ENCODE measurements at regions not wholly inside any gene's neighbourhood (a gene's known extent, or its start where the extent isn't known, plus 50 kb on each side); places are given as distances from the start of the nearest gene placed in this dataset.

DNA sequence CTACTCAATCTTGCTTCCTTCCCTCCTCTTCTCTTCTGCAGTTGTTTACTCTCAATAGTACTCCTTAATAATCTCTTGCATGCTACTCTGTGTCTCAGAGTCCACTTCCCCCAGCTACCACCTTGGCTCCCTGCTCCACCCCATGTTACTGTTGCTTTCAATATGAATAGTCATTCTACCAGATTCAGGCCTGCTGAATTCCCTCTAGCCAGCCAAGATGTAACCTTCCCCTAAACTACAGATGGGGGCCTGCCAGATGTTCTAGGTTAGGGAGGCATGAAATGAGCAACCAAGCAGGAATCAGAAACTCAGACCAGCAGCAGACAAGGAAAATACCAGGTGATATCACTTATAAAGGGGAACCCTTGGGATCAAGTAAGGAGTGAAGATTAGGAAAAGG, 392.1 kb upstream of the DDHD1 start:
- no peak for DNase-seq (ENCODE audit: low spot score)

DNA sequence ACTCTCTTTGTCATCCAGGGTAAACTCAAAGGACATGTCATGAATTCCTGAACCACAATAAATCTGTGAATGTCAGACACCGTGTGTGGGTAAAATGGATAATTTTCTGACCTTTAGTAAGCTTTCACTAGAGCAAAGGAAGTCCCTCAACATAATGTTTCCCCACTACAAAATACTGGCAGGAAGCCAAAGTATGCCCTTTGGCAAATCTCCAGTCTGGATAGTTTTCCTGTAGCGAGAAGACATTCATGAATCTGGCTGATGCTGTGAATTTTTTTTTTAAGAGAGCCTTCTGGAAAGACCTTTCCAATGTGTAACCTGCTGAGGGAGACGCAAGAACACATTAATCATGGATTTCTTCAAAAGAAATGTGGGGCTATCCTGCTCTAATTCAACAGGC, 389.6 kb upstream of the DDHD1 start:
- no peak for DNase-seq (ENCODE audit: low spot score)

DNA sequence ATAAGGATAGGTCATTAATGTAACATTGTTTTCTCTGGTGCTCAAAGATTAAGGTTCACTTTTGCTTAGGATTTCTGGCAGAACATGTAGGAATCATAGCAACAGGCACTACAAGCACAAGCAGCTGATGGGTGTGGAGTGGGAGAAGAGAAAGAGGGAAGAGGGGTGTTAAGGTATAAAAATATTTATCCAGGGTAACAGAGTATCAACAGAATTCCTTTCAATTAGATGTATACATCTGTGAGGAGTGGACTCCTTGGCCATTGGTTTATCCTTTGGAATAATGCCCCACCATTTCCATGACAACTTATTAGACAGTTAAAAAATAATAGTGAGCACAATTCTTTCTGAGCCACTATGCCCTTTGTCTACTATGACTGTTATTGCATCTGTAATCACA, 388.3 kb upstream of the DDHD1 start:
- DNase-seq (ENCODE audit: low spot score), result no peak

DNA sequence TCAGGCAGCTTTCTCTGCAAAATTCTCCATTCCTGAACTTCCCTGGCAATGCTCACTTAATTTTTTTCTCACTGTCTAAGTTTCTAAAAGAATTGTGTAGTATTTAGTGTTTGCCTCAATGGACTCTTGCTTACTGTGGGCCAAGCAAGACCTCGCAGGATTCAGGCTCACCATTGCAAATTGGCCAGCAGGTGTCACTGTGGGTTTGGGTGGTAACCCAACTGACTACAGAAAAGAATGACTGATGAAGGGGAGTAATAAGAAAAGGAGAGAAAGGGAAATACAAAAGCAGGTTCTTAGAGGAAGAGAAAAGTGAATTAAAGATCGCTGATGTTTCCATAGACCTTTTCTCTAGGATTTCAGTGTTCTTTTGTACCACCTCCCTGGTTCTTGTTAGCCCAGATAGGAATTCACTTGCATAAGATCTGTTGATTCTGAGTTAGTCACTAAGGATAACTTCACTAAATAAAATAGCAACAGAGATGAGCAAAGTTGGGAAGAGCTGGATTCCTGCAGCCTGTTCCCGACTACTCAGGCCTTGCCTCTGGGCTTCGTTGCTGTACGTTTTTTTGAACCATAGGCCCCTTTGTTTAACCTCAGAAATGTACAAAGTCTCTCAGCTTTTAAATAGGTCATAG, 386.5 kb upstream of the DDHD1 start:
- peak; percentile 42 for DNase-seq (ENCODE audit: low spot score)

DNA sequence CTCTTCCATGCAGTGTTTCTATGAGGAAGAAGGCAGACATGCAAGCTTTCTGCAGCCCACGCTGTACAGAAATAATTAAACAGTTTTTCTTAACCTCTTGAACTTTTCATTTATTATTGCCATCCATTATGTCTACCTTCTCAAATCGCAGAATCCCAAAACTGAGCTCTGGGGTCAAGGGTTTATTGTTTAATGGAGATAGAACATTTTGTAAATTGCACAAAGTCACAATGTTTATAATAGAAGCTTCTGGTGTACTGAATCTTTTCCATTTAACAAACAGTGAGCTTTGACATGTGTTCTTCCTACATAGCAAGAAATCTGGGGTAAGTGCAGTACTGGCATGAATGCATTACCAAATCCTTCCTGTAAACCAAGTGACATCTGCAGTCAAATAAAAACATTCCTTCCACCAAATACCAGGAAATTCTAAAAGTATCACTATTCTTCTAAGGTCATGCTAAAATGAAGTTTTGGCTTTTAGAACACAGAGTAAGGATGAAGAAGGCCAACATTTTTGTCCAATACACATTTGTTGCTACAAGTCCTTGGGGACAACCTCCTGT, 385.3 kb upstream of the DDHD1 start:
- DNase-seq (ENCODE audit: low spot score), result no peak

DNA sequence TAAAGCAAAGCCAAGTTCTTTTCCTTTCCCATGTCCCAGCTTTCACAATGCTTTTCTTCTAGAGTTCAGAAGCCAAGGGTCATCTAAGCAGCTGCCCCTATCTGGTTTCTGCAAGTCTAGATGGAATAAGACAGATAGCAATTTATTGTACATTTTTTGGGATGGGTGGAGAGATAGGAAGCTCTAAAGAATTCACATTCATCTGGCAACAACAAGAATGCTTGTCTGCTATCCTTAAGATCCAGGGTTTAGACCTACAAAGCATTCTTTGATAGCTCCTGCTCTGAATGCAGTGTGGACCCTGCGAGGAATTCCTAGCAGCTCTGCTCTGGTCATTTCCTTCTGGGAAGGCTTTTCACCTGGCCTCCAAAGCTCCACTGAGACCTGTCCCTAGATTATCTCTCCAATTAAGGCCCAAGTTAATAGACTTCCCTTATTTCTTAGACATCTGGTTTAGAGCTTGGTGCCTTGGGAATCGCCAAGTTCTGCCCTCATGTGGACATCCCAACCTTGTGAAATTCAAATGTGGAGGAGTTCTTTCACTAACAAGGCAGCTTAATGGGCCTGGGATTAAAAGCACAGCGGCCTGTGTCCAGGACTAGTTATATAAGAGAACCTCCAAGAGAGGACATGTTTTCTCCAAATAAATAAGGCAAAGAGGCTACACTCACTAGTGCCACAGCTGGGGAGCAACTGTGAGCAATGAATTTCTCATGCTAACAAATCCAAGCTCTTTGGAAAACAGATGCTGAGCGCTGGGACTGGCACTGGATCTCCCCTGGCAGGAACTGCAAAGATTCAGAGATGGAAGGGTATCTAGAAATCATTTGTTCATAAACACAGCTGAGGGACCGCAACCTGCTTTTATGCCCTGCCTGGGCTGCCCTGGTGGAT, 384.5 kb upstream of the DDHD1 start:
- DNase-seq (ENCODE audit: low spot score), result no peak

DNA sequence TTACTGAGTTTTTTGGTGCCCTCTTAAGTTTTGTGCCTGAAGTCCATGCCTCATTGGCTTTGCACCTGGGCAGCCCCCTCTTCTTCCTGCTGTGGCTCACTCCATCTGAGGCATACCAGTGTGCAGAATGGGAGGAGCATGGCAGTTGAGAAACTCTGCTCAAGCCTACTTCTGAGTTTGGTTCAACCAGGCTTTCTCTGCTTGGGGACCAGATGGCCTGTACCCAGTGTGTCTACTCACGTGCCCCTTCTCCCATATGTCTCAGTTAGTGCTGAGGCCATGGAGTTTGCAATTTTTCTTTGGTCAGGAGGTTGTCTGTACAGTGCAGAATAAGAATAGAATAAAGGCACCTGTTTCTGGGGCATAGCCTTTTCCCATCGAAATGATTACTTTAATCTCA, 383.3 kb upstream of the DDHD1 start:
- no peak for DNase-seq (ENCODE audit: low spot score)

DNA sequence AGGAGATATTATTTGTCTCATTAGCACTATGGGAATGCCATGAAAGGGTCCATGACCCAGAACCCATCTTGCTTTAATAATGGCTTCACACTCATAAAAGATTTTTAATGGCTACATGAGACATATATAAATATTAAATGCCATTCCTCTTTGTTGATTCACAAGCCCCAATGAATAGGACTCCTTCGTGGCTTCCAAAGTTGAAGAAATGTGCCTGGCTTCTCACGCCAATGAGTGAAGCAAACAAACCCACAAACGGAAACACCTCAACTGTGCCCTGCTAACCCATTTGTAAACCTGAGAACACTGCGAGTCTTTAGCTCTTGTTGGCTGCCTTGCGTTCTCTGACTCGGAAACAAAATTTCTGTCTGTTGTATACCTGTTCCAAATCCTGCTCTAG, 381.7 kb upstream of the DDHD1 start:
- no peak for DNase-seq (ENCODE audit: low spot score)

DNA sequence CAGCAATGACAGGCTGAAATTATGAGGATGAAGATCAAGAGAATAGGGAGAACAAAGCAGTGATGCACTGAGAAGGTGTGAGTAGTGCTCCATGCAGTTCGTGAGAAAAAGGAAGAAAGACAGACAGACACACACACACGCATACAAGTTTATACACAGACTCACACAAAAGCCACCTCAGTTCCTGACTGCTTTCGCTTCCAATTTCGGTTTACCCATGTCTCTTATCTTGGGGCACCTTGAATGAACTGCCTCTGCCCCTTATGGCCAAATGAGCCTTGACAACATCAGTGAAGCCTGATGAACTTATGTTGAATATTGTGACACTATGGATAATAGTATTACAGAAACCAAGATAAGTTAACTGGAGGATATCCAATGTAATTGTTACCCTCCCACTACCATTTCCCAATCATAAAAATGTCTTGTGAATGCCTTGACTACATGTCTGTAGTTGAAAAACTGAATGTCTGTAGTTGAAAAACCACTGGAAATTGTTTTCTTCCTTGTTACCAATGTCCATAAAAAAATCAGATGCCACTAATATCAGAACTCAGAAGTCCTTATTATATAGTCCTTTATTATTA, 380.4 kb upstream of the DDHD1 start:
- no peak for DNase-seq (ENCODE audit: low spot score)

DNA sequence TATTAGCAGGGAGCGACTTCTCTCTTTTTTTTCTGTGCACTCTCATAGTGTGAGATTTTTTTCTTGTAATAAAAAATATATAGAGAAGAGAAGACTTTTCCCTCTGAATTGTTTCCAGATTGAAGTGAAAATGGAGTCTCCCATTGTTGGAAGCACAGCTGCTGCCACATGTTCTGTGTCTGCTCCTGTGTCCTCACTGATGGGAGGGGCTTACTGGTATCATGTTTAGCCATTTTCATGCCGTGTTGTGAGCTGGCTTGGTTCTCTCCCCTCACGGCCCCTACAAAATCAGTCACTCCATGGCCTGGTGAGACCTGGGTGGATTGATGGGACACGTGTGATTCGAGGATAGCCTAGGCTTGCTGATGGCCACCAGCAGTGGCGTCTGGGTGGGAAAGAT, 379.7 kb upstream of the DDHD1 start:
- DNase-seq (ENCODE audit: low spot score), result no peak

DNA sequence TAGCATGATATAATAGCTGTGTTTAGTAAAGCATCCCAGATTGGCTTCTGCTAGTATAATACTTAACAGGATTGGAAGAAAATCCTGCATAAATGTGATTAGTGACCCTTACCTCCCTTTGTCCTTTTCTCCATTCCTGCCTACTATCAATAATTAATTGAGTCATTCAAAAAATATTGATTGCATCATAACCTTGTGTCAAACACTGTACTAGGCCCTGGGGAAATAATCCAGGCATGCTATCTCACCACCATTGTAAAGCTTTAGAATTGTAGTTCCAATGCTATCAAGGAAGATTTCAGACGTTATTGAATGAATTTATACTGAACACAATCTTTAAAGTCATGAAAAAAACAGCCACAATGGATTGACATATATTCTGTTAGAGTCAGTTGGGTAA, 378.6 kb upstream of the DDHD1 start:
- no peak for DNase-seq (ENCODE audit: low spot score)

DNA sequence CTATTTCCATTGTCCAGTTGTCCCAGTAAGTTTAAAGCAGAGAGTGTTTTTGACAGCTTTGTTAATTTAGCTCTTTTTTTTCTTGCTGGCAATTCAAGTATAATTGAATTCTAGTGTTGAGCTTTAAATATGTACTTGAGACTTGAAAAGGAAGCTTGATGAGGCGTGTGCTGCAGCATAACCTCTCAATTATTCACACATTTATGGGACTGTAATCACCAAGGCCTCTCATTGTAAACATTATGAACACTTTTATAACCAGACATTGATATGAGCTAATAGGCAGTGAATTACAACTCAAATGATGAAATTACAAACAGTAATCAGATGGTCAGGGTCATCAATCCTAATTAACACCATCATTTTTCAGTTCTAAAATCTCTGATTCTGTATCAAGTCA, 378.0 kb upstream of the DDHD1 start:
- no peak for DNase-seq (ENCODE audit: low spot score)

DNA sequence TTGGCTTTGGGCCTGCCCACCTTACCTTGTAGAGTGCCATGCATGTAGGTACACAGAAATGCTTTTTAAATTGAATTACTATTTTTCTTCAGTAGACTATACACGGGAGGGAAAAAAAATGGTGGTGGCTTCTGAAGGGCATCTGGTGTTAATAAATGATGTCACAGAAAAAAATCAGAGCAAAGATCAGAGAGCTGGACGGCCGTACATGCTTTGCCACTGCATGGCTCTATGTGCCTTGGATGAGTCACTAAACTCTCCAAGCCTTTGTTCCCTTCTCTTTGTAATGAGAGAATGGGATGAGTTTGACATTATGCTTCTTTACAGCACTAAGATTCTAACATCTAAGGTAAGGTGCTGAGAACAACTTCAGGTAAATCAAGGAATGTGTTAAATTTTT, 376.4 kb upstream of the DDHD1 start:
- no peak for DNase-seq (ENCODE audit: low spot score)

DNA sequence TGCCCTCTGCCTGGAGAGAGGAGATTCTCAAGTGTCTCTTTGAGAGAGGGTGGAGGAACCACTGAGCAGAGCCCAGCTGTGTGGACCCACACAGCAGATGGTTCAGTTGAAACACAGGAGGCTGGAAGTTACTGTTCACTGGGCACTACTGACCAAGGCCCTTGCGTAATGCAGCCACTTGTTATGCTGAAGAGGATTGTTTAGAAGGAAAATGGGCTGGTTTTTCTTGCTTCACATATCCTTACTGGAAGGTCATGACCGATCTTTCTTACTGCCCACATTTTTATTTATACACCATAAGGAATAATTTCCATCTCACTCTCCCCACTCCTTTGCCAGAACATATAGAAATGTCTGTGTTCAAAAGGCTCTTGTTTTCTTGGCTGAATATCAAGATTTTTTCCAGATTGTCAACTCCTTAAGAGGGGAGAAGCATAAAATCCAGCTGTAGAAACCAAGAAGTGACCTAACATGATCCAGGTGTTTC, 375.1 kb upstream of the DDHD1 start:
- DNase-seq (ENCODE audit: low spot score), result no peak

DNA sequence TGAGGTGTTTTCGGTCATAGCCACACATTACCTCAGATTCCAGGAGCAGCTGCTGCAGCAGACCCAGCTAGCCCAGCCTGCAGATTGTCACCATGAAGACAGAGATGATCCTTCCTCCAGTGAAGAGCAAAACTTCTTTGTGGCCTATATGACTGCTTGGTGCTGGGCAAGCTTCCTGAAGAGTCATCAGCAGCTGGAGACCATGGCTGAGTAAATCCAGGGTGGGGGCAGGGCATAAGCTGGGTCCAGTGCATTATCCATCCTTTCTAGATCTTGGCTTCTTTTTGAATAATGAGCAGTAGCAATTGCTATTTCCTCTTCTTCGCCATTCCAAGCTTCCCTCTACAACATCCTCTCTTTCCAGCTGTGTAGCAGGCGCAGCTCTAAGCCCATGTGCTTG, 373.1 kb upstream of the DDHD1 start:
- no peak for DNase-seq (ENCODE audit: low spot score)

DNA sequence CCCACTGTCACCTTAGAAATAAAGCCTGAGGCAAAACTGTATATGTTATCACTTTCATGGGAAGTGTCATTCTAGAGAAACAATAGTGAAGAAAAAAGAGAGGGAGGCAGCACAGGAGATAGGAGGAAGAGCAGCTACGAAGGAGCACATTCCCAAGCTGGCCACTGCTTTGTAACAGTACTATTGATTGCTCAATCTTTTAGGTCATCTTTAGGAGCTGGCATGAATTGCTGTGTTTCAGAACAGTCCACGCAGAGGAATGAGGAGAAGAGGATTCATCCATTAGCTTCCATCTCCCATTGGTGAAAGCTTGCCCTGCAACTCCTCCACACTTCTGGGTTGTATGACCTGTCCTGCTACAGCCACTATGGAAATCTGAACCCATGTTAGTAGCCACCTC, 372.5 kb upstream of the DDHD1 start:
- no peak for DNase-seq (ENCODE audit: low spot score)

DNA sequence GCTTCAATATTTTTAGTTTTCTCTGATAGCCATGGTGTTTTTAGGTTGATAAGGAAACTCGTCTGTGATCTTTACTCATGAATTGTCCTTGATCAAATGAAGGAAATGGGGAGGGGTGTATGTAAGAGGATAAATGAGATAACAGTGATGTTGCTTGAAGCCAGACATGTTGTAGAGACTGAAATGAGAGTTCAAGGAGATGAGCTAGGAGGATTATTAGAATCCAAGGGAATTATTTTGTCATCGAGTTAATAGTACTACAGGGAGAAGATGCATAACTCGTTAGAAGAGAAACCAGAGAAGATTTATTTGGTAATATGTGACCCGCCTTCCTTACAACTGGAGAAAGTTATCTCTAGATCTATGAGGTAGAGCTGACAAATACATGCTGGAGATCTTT, 371.3 kb upstream of the DDHD1 start:
- DNase-seq (ENCODE audit: low spot score), result no peak

DNA sequence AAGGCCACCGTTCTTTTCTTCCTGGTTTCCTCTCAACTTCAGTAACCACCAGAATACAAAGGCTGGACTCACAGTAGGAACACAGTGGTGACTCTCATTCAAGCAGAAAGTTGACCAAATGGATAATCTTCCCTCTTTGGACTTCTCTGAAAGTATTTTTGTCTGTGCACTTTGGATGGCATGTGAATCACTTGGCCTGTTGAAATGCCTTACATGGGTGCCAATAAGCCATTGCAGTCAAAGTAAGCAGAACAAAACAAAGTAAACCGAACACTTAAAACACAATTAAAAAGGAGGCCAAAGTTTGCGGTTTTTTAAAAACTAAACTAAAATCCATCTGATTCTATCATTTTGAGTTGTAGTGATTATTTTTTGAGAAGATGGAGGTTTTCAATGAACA, 370.1 kb upstream of the DDHD1 start:
- no peak for DNase-seq (ENCODE audit: low spot score)

DNA sequence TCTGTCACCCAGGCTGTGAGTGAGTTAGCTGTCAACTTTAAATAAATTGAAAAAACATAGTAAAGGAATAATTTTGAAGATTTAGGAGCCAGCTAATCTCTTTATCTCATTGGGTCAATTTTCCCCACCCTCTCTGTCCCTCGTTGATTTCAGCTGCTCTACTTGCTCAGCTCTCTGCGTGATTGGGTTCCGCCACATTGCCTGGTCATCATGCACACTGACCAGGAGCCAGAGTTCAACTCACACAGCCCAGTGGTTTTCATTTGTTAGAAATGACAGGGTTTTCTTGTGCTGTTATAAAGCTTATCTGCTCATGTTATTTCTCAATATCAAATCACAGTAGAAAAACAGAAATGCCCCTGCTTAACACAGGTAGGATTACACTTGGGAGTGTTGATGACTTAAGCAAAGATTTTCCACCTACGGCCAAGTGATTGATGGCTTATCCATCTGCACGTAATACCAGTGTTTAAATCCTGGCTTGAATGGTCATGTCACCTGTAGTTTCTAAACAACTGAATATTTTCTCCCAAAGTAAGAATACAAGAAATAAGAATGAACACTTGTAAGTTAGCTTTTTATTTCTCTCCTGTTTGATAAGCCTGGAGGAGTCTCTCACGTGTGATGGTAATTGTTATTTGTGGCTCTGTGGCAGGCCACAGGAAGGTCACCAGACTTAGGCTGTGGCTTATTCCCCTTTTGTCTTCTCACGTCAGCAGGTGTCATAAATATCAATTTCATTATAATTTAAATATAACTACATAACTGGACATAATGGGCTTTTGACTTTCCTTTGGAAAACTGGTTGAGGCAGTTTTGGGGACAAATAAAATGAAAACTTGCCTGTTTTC, 367.2 kb upstream of the DDHD1 start:
- no peak for DNase-seq (ENCODE audit: low spot score)

DNA sequence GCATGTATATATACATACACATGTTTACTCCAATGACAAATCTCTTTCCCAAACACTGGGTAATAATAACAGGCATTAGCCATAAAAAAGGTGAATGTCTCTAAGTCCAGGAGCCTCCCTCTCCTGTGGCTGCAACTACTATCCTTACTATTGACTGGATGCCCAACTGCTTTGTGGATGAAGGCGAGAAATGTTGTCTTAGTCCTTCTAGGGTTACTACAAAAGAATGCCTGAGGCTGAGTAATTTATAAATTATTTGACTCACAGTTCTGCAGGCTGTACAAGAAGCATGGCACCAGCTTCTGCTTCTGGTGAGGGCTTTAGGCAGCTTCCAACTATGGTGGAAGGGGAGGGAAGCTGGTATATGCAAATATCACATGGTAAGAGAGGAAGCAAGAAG, 366.0 kb upstream of the DDHD1 start:
- DNase-seq (ENCODE audit: low spot score), result no peak

DNA sequence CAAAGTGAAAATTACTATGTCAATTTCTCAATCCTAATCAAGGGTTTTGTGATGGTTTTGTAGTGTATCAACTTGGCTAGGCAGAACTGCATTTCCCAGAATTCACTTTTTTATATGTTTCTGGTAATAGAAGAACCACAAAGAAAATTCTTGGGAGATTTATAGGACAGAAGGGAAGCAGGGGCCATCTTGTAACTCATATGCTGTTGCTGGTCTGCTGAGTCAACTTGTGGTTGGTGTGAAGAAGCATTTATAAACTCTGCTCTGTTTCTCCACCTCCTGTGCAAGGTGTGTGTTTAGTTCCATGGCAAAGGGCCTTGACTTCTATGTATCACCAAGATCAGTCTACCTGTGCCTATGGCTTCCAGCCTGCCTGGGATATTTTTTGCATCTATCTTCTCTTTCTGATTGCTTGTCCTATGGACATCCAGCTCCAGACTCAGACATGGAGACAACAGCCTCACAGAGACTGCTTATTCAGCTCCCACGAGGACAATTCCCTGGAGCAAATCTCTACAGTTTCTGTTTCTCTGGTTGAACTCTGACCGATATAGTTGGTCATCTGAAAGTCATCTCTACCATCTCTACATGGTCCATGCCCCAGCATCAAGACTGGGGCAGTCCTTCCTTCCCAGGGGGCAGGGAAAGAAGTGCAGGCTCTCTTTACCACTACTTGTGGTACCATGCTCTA, 364.3 kb upstream of the DDHD1 start:
- no peak for DNase-seq (ENCODE audit: low spot score)

Measured in germinal center (tissue), 1 donor.